HL-60 (cell line): ENCODE measurements at regions not wholly inside any gene's neighbourhood (a gene's known extent, or its start where the extent isn't known, plus 50 kb on each side); places are given as distances from the start of the nearest gene placed in this dataset.

Source experiments
- DNase-seq, 2 experiments: peaks; one replicate each; pipeline ENCODE4 v3.0.0-alpha.2; 2010 to 2020; ENCODE audit warnings: low read depth in 1 of 2, low spot score in 1 of 2
- H3K27ac ChIP-seq: fragments of 250-450 bp; sonication (Bioruptor Pico); replicated peaks from 2 replicates; pipeline ENCODE4 v1.5.1; 2020; ENCODE audit warnings: mild to moderate bottlenecking, moderate library complexity
- H3K27me3 ChIP-seq: fragments of 250-450 bp; sonication (Bioruptor Pico); 2 replicates; pipeline ENCODE4 v1.5.1; 2021; ENCODE audit warnings: mild to moderate bottlenecking, moderate library complexity; ENCODE audit not compliant: insufficient read depth, poor library complexity, severe bottlenecking
- H3K4me3 ChIP-seq: replicated peaks from 2 replicates; pipeline ENCODE4 v1.5.1; 2011; ENCODE audit warnings: mild to moderate bottlenecking, control low read depth, low read length; ENCODE audit not compliant: insufficient read depth
- GABPA ChIP-seq: IDR thresholded peaks from 2 replicates; pipeline ENCODE4 v1.6.1; 2012; ENCODE audit warnings: low read depth
- POLR2AphosphoS5 ChIP-seq: IDR thresholded peaks from 2 replicates; pipeline ENCODE4 v1.6.1; 2012; ENCODE audit warnings: low read depth
- REST ChIP-seq: IDR thresholded peaks from 2 replicates; pipeline ENCODE4 v1.6.1; 2012; ENCODE audit warnings: low read depth; ENCODE audit not compliant: insufficient replicate concordance
- SPI1 ChIP-seq: IDR thresholded peaks from 2 replicates; pipeline ENCODE4 v1.6.1; 2012; ENCODE audit warnings: low read depth, mild to moderate bottlenecking, borderline replicate concordance
- TF ChIP-seq, protein P1 (sequence below): IDR thresholded peaks from one replicate; pipeline ENCODE4 v1.5.1; 2011; ENCODE audit warnings: low read length, control low read depth, inconsistent platforms; ENCODE audit not compliant: insufficient read depth

DNA sequence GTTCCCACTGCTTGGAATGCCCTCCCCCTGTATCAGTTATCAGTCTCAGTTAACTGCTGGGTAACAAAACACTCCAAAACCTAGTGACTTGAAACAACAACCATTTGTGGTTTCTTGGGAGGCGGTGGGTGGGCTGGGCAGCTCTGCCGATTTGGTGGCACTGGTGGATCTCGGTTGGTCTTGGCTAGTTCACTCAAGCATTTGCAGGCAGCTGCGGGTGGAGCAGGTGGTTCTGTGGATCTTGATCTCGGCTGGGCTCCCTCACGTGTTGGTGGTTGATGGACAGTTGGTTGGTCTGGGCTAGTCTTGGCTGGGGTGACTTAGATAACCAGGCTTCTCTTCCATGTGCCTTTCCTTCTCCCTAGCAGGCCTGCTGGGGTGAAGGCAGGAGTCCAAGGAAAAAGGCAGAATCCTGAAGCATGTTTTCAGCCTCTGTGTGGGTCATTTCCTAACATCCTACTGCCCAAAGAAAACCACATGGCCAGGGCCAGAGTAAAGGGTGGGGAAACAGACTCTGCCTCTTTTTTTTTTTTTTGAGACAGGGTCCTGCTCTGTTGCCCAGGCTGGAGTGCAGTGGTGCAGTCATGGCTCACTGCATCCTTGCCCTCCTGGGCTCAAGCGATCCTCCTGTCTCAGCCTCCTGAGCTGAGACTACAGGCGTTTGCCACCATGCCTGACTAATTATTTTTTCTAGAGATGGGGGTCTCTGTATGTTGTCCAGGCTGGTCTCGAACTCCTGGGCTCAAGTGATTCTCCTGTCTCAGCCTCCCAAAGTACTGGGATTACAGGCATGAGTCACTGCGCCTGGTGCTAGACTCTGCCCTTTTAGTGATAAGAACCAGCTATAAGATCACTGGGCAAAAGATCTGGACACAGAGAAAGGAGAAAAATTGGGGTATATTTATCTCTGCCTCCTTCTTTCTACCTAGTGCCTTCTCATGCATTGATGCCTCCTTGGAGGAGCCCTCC is 183.7 kb downstream of the RGS3 start:
- no peak overlapping the region for H3K27ac ChIP-seq
- no peak overlapping the region for H3K4me3 ChIP-seq
- no peaks in the 10 kb centered on the region for H3K27me3 ChIP-seq
- no peak for TF ChIP-seq REST
- no peak for TF ChIP-seq GABPA
- TF ChIP-seq POLR2AphosphoS5 = no peak
- TF ChIP-seq SPI1 = no peak
- TF ChIP-seq, protein P1, sequence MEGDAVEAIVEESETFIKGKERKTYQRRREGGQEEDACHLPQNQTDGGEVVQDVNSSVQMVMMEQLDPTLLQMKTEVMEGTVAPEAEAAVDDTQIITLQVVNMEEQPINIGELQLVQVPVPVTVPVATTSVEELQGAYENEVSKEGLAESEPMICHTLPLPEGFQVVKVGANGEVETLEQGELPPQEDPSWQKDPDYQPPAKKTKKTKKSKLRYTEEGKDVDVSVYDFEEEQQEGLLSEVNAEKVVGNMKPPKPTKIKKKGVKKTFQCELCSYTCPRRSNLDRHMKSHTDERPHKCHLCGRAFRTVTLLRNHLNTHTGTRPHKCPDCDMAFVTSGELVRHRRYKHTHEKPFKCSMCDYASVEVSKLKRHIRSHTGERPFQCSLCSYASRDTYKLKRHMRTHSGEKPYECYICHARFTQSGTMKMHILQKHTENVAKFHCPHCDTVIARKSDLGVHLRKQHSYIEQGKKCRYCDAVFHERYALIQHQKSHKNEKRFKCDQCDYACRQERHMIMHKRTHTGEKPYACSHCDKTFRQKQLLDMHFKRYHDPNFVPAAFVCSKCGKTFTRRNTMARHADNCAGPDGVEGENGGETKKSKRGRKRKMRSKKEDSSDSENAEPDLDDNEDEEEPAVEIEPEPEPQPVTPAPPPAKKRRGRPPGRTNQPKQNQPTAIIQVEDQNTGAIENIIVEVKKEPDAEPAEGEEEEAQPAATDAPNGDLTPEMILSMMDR = no peak
- DNase-seq = no peak

DNA sequence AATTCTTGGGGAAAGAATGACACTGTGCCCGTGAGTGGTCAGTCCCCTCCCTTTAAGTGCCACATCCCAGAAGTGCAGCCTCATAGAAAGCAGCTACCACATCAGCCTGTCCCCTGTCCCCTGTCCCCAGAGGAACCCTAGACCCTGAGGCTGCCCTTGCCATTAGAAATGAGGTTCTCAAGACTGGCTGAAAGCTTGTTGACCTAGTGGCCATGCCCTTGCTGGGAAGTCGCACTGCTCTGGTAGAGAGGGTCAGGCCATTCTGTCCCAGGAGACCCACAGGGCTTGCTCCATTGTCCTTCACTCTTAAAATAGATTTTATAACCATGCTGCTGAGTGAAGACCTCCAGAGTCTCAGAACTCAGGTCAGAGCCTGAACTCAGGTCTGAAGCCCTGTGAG is 184.5 kb downstream of the RGS3 start:
- Histone ChIP-seq H3K27ac (no peak overlapping the region), H3K27me3 (no peaks in the 10 kb centered on the region), H3K4me3 (no peak overlapping the region)
- no peak for DNase-seq
- no peak for TF ChIP-seq GABPA
- no peak for TF ChIP-seq POLR2AphosphoS5
- TF ChIP-seq, protein P1 = no peak
- no peak for TF ChIP-seq REST
- no peak for TF ChIP-seq SPI1

- TF ChIP-seq POLR2AphosphoS5 (no peak), SPI1 (no peak), GABPA (no peak), REST (no peak)
- TF ChIP-seq, protein P1 = no peak
- DNase-seq = no peak
- no peak overlapping the region for H3K4me3 ChIP-seq
- no peak overlapping the region for H3K27ac ChIP-seq
- no peaks in the 10 kb centered on the region for H3K27me3 ChIP-seq
Measured at GRCh38 chr9:113648586-113648985, 185.1 kb downstream of the RGS3 start.
